ENCODE measurements at regions not wholly inside any gene's neighbourhood (a gene's known extent, or its start where the extent isn't known, plus 50 kb on each side); places are given as distances from the start of the nearest gene placed in this dataset.

GRCh38 chr3:59284926-59285325 lies 235.1 kb upstream of the CFAP20DC start:
- TF ChIP-seq CTCF (IDR thresholded peaks at IDR 0.05) (no peak), POLR2A (IDR thresholded peaks at IDR 0.05) (no peak), EP300 (IDR thresholded peaks at IDR 0.05) (no peak)
